HG02623 (cell line): ENCODE measurements at regions not wholly inside any gene's neighbourhood (a gene's known extent, or its start where the extent isn't known, plus 50 kb on each side); places are given as distances from the start of the nearest gene placed in this dataset.
"Not testable (repeated sequence)": the region's sequence is repeated elsewhere in the genome, so short reads cannot be mapped to it uniquely, and the experiment has no call there.

Experiments used
- ATAC-seq: cut with Tn5 transposase; IDR thresholded peaks from one replicate; pipeline ENCODE4 v1.9.1; 2021; ENCODE audit warnings: moderate library complexity; ENCODE audit not compliant: unreplicated experiment

GRCh38 chr22:22773979-22774604 lies 113.5 kb upstream of the IGLL5 start:
- ATAC-seq, result no peak

DNA sequence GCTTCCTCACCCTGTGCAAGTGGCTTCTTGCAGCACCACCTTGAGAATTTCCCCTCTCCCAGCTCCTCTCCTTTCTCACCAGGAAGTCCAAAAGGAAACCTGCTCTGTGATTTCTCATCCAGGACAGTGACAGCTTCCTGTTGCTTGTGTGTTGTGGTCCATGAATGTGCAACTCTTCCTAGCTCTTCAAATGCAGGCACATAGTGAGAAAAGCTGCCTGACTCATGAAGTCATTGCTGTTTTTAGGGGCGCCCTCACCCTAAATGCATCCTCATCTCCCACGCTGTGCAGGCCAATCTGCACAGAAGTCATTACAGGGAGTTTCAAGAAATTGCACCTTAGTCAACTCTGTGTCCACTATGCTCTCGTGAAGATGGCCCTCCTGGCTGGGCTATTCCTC lies 112.9 kb upstream of the IGLL5 start:
- ATAC-seq, result not testable (repeated sequence)

- no peak for ATAC-seq
These were observed 111.5 kb upstream of the IGLL5 start for GRCh38 chr22:22776121-22776520.

- ATAC-seq, result no peak
These were observed 108.4 kb upstream of the IGLL5 start for GRCh38 chr22:22779213-22779612.

GRCh38 chr22:22783575-22783974 lies 104.0 kb upstream of the IGLL5 start:
- ATAC-seq, result no peak

DNA sequence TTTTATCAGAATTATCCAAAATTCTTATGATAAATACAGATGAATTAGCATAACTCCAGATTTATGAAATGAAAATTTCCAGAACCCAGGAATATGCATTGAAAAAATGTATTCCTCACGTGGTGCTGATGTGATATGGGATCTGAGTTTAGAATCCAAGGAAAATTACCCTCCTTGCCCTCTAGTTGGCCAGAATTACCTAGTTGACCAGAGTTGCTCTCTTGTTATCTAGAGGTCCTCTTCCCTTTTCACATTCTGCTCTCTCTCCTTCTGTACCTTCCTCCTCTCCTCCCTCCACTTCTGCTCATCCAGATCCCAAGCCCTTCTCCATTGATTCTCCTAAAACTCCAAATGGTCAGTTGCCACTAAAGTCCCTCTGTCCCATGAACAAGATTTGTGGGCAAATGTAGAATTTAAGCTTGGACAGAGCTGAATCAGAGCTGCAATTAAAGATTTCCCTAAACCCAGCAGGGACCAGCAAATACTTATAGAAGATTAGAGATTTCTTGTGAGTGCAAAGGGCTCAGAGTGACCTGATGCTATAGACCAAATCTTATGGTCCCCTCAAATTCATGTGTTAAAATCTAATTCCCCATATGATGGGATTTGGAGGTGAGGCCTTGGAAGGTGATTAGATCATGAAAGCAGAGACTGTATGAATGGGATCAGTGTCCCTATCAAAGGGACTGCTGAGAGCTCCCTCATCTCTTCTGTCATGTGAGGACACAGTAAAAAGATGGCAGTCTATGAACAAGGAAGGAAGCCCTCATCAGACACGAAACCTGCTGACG lies 103.2 kb upstream of the IGLL5 start:
- no peak for ATAC-seq

DNA sequence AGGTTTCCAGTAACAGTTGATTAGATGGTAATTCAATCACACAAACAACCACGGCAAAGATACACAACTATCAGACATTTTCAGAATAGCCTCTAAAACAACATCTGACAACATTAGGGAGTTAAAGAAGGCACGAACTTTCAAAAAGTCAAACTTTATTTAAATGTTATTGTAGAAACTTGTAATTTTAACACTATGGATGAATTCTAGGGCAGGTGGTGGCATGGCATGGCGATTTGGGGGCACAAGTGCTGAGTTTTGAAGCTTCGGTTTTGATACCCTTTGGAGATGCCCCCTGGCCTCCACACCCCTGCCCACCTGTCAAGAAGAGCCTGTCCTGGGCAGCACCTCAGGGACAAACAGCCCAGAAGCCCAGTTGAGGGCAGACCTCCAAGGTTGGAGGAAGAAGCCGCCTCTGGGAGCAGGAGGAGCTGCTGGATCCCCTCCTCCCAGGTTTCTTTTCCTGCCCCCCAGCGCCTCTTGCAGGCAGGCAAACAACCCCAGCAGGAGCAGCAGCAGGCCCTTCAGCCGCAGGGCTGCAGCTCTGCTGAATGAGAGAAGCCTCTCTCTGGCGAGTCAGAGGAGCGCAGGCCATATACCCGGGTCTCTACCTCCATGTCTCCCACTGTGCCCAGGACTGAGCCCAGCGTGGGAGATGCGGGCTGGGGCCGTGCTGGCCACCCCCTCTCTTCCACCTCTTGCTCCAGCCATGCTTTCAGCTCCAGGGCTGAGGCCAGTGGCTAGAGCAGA lies 102.1 kb upstream of the IGLL5 start:
- ATAC-seq, result no peak

DNA sequence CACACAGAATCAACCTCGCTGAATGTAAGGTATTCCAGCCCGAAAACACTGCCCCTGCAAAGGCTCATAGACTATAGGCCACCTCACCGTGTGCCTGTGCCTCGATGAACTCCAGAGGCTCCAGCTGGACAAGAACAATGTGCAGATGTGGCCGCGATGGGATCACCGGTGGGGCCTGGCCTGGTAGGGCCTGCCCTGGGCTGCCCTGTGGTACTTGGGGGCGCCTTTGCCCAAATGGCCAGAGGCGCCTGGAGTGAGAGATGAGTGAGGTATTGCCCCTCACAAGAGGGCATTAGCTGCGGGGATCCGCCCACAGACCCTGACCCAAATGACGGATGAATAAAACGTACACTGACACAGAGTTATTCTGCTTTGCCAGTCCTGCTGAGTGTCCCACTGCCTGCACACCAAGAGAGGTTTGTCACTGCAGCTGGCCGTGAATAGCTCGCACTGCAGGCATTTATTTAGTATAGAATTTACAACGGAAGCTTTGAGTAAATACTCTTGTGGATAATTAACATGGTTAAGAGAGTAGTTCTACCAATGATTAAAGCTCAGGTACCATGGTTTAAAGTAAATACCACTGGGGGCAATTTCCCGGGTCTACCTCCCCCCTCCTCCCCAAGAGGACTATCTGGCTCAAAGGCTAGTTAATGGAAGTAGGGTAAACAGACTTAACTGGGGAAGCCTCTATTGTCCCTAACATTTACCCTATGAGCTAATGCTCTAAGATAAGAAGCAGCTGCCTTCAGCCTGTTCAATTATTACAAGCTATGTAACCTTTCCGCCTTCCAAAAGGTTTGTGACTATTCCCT lies 101.1 kb upstream of the IGLL5 start:
- ATAC-seq, result no peak

DNA sequence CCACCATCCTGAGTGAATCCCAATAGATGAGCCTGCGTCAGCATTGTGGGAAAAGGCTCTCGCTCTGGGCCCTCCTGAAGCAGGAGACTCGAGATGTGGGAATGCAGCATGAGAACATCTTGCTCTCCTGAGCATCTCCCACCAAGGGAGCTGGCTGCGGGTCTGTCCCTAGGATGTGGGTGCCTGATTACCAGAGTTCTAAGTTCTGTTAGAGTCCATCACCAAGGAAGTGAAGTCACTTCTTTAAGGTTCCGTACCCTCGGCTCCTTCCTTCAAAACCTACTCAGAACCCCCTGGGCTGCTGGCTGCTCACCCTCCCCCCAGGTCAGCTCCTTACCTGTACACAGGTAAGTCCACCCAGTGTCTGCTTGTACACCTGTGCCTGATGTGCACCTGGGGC lies 100.5 kb upstream of the IGLL5 start:
- no peak for ATAC-seq

GRCh38 chr22:22787786-22788459 lies 99.7 kb upstream of the IGLL5 start:
- no peak for ATAC-seq

GRCh38 chr22:22788460-22789037 lies 99.1 kb upstream of the IGLL5 start:
- ATAC-seq, result no peak

- ATAC-seq, result no peak
These were observed 98.2 kb upstream of the IGLL5 start for GRCh38 chr22:22789233-22789921.

DNA sequence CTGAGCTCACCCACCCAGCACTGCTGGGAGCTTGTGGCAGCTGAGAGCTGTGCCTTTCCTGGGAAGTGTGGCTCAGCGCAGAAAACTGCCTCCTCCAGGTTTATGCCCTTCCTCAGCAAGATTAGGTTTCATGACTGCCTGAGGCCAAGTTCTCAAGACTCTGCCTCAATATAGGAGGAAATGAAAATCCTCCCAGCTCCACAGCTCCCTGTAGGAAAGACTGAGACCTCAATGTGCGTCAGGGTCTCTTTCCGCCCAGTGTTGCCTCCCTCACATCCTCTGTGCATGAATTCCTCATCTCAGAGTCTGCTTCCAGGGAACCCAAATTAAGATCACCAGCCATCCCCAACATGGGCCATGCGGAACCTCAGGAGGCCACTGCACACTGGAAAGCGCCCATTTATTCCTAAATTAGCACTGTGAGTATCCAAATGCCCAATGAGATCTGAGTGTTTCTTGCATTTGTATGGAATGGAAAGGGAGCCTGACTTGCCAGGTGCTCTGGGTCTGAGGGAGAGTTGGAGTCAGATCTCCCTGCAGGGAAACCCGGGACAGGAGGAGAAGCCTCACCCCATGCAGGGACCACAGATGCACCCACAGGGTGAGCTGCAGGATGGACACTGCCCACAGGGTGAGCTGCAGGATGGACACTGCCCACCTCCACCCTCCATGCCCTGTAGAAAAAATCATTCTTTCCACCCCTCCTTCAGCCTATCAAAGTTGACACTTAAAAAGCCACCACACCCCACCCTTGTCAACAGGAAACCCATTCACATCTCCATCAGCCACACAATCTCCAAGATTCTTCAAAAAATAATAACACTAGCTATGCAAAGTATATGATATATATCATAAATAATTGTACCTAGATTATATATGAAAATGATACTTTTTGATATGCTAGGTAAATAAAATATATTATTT lies 97.4 kb upstream of the IGLL5 start:
- no peak for ATAC-seq

DNA sequence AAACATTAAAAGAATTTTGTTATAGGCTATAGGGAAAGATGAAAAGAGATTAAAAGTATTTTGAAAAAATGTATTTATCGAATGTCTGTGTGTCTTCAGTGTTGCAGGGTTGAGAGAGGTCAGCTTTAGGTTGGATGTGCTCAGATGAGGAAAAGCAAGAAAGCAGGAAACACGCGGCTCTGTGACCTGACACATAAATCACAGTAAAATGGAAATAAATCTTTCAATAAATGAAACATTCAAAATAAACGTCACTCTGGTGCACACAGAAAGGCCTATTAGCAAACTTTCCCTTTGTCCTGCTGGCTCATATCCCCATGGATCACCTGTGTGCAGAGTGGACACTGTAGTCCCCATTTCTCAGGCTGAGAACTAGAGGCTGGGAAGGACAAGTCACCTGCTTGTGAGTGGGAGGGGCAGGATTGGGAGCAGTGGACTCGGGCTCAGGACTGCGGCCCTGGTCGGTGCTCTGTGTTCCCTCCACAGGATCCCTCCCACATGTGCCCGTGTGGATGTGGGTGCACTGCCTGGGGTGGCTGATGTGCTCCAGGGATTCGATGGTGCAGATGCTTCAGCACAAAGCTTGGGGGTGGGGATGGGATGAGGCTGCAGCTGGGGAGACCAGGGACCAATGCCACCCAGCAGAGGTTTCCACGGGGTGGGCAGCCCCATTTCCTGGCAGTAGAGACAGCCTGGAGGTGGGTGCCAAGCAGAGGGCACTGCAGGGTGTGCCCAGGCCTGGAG lies 96.0 kb upstream of the IGLL5 start:
- no peak for ATAC-seq

DNA sequence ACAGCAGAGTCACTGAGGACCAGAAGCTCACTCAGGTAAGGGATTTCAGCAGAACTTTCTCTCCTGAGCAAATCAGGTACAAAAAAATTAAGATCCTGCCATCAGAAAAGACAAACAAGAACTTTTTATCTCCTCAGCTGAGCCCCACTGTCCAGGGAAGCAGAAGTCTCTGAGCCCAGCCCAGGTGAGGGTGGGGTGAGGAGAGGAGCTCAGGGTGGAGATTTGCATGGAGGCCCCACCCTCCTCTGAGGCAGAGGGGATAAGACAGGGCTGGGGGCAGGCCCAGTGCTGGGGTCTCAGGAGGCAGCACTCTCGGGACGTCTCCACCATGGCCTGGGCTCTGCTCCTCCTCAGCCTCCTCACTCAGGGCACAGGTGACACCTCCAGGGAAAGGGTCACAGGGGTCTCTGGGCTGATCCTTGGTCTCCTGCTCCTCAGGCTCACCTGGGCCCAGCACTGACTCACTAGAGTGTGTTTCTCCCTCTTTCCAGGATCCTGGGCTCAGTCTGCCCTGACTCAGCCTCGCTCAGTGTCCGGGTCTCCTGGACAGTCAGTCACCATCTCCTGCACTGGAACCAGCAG lies 95.3 kb upstream of the IGLL5 start:
- ATAC-seq, result not testable (repeated sequence)

DNA sequence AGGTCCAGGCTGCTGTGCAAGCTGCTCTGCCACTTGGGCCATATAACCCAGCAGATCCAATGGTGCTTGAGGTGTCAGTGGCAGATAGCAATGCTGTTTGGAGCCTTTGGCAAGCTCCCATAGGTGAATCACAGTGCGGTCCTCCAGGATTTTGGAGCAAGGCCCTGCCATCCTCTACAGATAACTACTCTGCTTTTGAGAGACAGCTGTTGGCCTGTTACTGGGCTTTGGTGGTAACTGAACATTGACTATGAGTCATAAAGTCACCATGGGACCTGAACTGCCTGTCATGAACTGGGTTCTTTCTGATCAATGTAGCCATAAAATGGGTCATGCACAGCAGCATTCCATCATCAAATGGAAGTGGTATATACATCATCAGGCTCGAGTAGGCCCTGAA lies 92.0 kb upstream of the IGLL5 start:
- ATAC-seq, result not testable (repeated sequence)

GRCh38 chr22:22796724-22797123 lies 90.9 kb upstream of the IGLL5 start:
- ATAC-seq, result no peak
